NCI-H1436 treated with DMSO at 0.1 percent for 48 hours (cell line): ENCODE measurements at regions not wholly inside any gene's neighbourhood (a gene's known extent, or its start where the extent isn't known, plus 50 kb on each side); places are given as distances from the start of the nearest gene placed in this dataset.
"Not testable (repeated sequence)": the region's sequence is repeated elsewhere in the genome, so short reads cannot be mapped to it uniquely, and the experiment has no call there.

ENCODE experiments used
- DNase-seq: peaks from one replicate; lab custom pipeline; 2025; lab: John Stamatoyannopoulos, UW

- no peak for DNase-seq
These were observed 321.5 kb upstream of the CNTNAP2 start for GRCh38 chr7:145795132-145795531.

- DNase-seq: no peak
These were observed 331.5 kb upstream of the CNTNAP2 start for GRCh38 chr7:145784809-145785780.

GRCh38 chr7:145781388-145781787, 335.2 kb upstream of the CNTNAP2 start:
- not testable (repeated sequence) for DNase-seq

GRCh38 chr7:145779140-145779539, 337.5 kb upstream of the CNTNAP2 start:
- DNase-seq: no peak

- DNase-seq: no peak
These were observed 341.8 kb upstream of the CNTNAP2 start for GRCh38 chr7:145774777-145775176.

- DNase-seq: no peak
These were observed 363.6 kb upstream of the CNTNAP2 start for GRCh38 chr7:145753004-145753403.

GRCh38 chr7:145737617-145738016, 379.0 kb upstream of the CNTNAP2 start:
- no peak for DNase-seq

GRCh38 chr7:145735061-145735460, 381.5 kb upstream of the CNTNAP2 start:
- DNase-seq: no peak

GRCh38 chr7:145732521-145732920, 384.1 kb upstream of the CNTNAP2 start:
- DNase-seq: no peak

- no peak for DNase-seq
These were observed 386.9 kb upstream of the CNTNAP2 start for GRCh38 chr7:145729691-145730090.

GRCh38 chr7:145718129-145718528, 398.5 kb upstream of the CNTNAP2 start:
- DNase-seq: no peak

- DNase-seq: no peak
These were observed 416.1 kb upstream of the CNTNAP2 start for GRCh38 chr7:145700488-145700887.

- no peak for DNase-seq
These were observed 417.9 kb upstream of the CNTNAP2 start for GRCh38 chr7:145698526-145699262.

- DNase-seq: not testable (repeated sequence)
These were observed 419.0 kb upstream of the CNTNAP2 start for GRCh38 chr7:145697412-145698107.

GRCh38 chr7:145696071-145696470, 420.5 kb upstream of the CNTNAP2 start:
- no peak for DNase-seq

- DNase-seq: no peak
These were observed 424.2 kb upstream of the CNTNAP2 start for GRCh38 chr7:145692237-145692950.

- no peak for DNase-seq
These were observed 425.2 kb upstream of the CNTNAP2 start for GRCh38 chr7:145691377-145691914.

- no peak for DNase-seq
These were observed 435.0 kb upstream of the CNTNAP2 start for GRCh38 chr7:145681646-145682045.

- DNase-seq: no peak
These were observed 435.4 kb upstream of the CNTNAP2 start for GRCh38 chr7:145681159-145681558.

GRCh38 chr7:145665499-145666258, 450.9 kb upstream of the CNTNAP2 start:
- DNase-seq: no peak

- no peak for DNase-seq
These were observed 460.9 kb upstream of the CNTNAP2 start for GRCh38 chr7:145655666-145656065.
